Astrocyte (in vitro differentiated cells and primary cell): ENCODE measurements at regions not wholly inside any gene's neighbourhood (a gene's known extent, or its start where the extent isn't known, plus 50 kb on each side); places are given as distances from the start of the nearest gene placed in this dataset.

Experiments used
- CTCF ChIP-seq: IDR thresholded peaks from 2 replicates; pipeline ENCODE4 v1.5.1; 2011; ENCODE audit warnings: low read depth, mild to moderate bottlenecking, inconsistent platforms, low read length, moderate library complexity; ENCODE audit not compliant: insufficient read depth
- EZH2 ChIP-seq: IDR thresholded peaks from 2 replicates; pipeline ENCODE4 v1.6.1; 2012; ENCODE audit warnings: mild to moderate bottlenecking, low read length, inconsistent platforms; ENCODE audit not compliant: insufficient read depth

GRCh38 chr21:35528116-35529042 lies 479.3 kb upstream of the RUNX1 start:
- TF ChIP-seq CTCF (no peak), EZH2 (no peak)
